Heart left ventricle (tissue), 16 donors: ENCODE measurements at regions not wholly inside any gene's neighbourhood (a gene's known extent, or its start where the extent isn't known, plus 50 kb on each side); places are given as distances from the start of the nearest gene placed in this dataset.
A peak's percentile ranks its signal among the peaks of the same experiment; 100 is the strongest.

Source experiments
- ATAC-seq, 4 donors: fragments of 200-7000 bp; cut with Tn5 transposase; one replicate each; pipeline ENCODE4 v1.9.1; 2020 to 2022; ENCODE audit warnings: moderate library complexity in 4 of 4, mild to moderate bottlenecking in 3 of 4, moderate number of reproducible peaks in 1 of 4
- DNase-seq, 5 donors: peaks; one replicate each; pipeline ENCODE4 v3.0.0-alpha.2; 2020
- H3K27ac ChIP-seq, 12 donors: fragments of 200-600 bp; sonication (generic) in 4 of 12; one replicate each; pipeline versions ENCODE4 v1.5.0 to v1.8.0; 2016 to 2022; ENCODE audit warnings: mild to moderate bottlenecking in 2 of 12
- H3K27me3 ChIP-seq, 9 donors: fragments of 200-600 bp; sonication (generic) in 2 of 9; one replicate each; pipeline versions ENCODE4 v1.5.1 to v1.8.0; 2016 to 2022; ENCODE audit warnings: mild to moderate bottlenecking in 3 of 9
- H3K36me3 ChIP-seq, 9 donors: fragments of 200-600 bp; sonication (generic) in 2 of 9; one replicate each; pipeline versions ENCODE4 v1.5.0 to v1.8.0; 2018 to 2022; ENCODE audit warnings: mild to moderate bottlenecking in 2 of 9
- H3K4me1 ChIP-seq, 12 donors: fragments of 200-600 bp; sonication (generic) in 4 of 12; one replicate each; pipeline versions ENCODE4 v1.5.0 to v1.8.0; 2016 to 2022; ENCODE audit warnings: mild to moderate bottlenecking in 3 of 12
- H3K4me3 ChIP-seq, 12 donors: fragments of 200-600 bp; sonication (generic) in 4 of 12; one replicate each; pipeline versions ENCODE4 v1.5.0 to v1.8.0; 2017 to 2022; ENCODE audit warnings: mild to moderate bottlenecking in 9 of 12, moderate library complexity in 4 of 12
- H3K9me3 ChIP-seq, 12 donors: fragments of 200-600 bp; sonication (generic) in 4 of 12; one replicate each; pipeline versions ENCODE4 v1.5.0 to v1.8.0; 2016 to 2022; ENCODE audit warnings: mild to moderate bottlenecking in 1 of 12
- CTCF ChIP-seq, 12 donors: fragments of 200-600 bp; sonication (generic) in 4 of 12; IDR thresholded peaks; one replicate each; pipeline versions ENCODE4 v1.5.0 to v1.8.0; 2018 to 2022; ENCODE audit warnings: antibody characterized with exemption in 12 of 12, mild to moderate bottlenecking in 5 of 12
- POLR2A ChIP-seq, 2 donors: fragments of 450-650 bp; IDR thresholded peaks; one replicate each; pipeline ENCODE4 v1.6.1; 2017; ENCODE audit warnings: antibody characterized with exemption in 2 of 2, mild to moderate bottlenecking in 2 of 2, moderate library complexity in 2 of 2
- WGBS, 4 donors: extraction: QIAGEN DNeasy Blood & Tissue Kit in 2 of 4; methylation state at CpG; one replicate each; pipeline versions ENCODE4 v1.1.5 to v1.1.7; 2013 to 2018; 5-methylcytosine and 5-hydroxymethylcytosine counted together
- intact Hi-C, 10 donors: fragments of 100-400 bp; cut with DNase I; formaldehyde crosslinking; loops; one replicate each; pipeline versions ENCODE4 v1.11.1 to v1.14.2; 2022
- donor health status: ischemic (EF 13 %, LVEDD 7.1; RV severe dilation, severe dysfunction).
- donor health status: healthy with polysubstance abuse.
- donor health status: DM: no; HTN: yes; CAD: no.
- donor health status: DM: no; HTN: no; CAD: no.
- donor health status: ischemic (EF 25% LVEDD 6.9; RV normal size, moderate dysfunction).
- donor health status: ischemic (EF 25% LVEDD 5.7; RV mildly dilated, moderate dysfunction).
- donor health status: healthy.
- donor health status: DM: yes; HTN: yes; CAD: no.
- donor health status: ischemic (EF 35%, LVEDD 5.7; RV mildly dilated, moderate dysfunction).
- donor health status: nonischemic (EF 11% LVEDD 7.7; RV severe dilation, severe dysfunction).
- donor health status: DM: yes; HTN: yes; CAD: no.
- donor health status: PGD.
- donor health status: ischemic (EF 29% LVEDD 5.4; RV normal size, mild dysfunction).
- donor health status: nonischemic (EF 23%, LVEDD 6.1; RV moderate dilation, normal function).

GRCh38 chr14:104249089-104249488 lies 110.7 kb downstream of the KIF26A start:
- ATAC-seq, result no peak
- TF ChIP-seq POLR2A (IDR thresholded peaks at IDR 0.05) (no peak), CTCF (IDR thresholded peaks at IDR 0.05) (no peak)
- Histone ChIP-seq H3K27ac (no peak overlapping the region), H3K4me3 (no peak overlapping the region), H3K4me1 (no peaks in the 10 kb centered on the region), H3K27me3 (no peaks in the 10 kb centered on the region), H3K9me3 (peaks cover 0 to 20% (median 7%) of the 10 kb centered on the region in 12 donors), H3K36me3 (no peaks in the 10 kb centered on the region)
- WGBS, 4 donors, result 91 to 98% (median 97%) methylated on average over 8 to 9 of the region's 9 CpGs
- intact Hi-C loops, result no loop called here
- peak in 1 of 5 donors; percentile 61 for DNase-seq

GRCh38 chr14:104249706-104250105 lies 111.3 kb downstream of the KIF26A start:
- no peak overlapping the region for H3K4me3 ChIP-seq
- H3K27me3 ChIP-seq, result no peaks in the 10 kb centered on the region
- no peaks in the 10 kb centered on the region for H3K4me1 ChIP-seq
- H3K27ac ChIP-seq, result no peak overlapping the region
- ATAC-seq (no peak), DNase-seq (no peak)
- WGBS, 4 donors, result 92 to 99% (median 97%) methylated on average over 5 of the region's 5 CpGs
- H3K9me3 ChIP-seq, result peaks cover 0 to 20% (median 7%) of the 10 kb centered on the region in 12 donors
- intact Hi-C loops, result no loop called here
- H3K36me3 ChIP-seq, result no peaks in the 10 kb centered on the region
- TF ChIP-seq POLR2A (IDR thresholded peaks at IDR 0.05) (no peak), CTCF (IDR thresholded peaks at IDR 0.05) (no peak)

- peaks cover 0 to 16% (median 6%) of the 10 kb centered on the region in 12 donors for H3K9me3 ChIP-seq
- H3K36me3 ChIP-seq, result no peaks in the 10 kb centered on the region
- 90 to 98% (median 93%) methylated on average over 7 to 8 of the region's 8 CpGs for WGBS, 4 donors
- no peak for DNase-seq
- intact Hi-C loops, result no loop called here
- no peak overlapping the region for H3K4me3 ChIP-seq
- TF ChIP-seq CTCF (IDR thresholded peaks at IDR 0.05), result no peak
- TF ChIP-seq POLR2A (IDR thresholded peaks at IDR 0.05), result no peak
- no peaks in the 10 kb centered on the region for H3K4me1 ChIP-seq
- no peak for ATAC-seq
- no peak overlapping the region for H3K27ac ChIP-seq
- no peaks in the 10 kb centered on the region for H3K27me3 ChIP-seq
Measured at GRCh38 chr14:104250175-104250574, 111.8 kb downstream of the KIF26A start.

- no peak for TF ChIP-seq POLR2A (IDR thresholded peaks at IDR 0.05)
- TF ChIP-seq CTCF (IDR thresholded peaks at IDR 0.05), result no peak
- peaks cover 0 to 3% (median 0%) of the 10 kb centered on the region in 9 donors for H3K27me3 ChIP-seq
- H3K9me3 ChIP-seq, result no peaks in the 10 kb centered on the region
- H3K36me3 ChIP-seq, result no peaks in the 10 kb centered on the region
- no peak overlapping the region for H3K27ac ChIP-seq
- no peak for DNase-seq
- 84 to 88% (median 87%) methylated on average over 22 of the region's 22 CpGs for WGBS, 4 donors
- no peak overlapping the region for H3K4me3 ChIP-seq
- no peaks in the 10 kb centered on the region for H3K4me1 ChIP-seq
- no peak for ATAC-seq
- intact Hi-C loops, result no loop called here
Measured at GRCh38 chr14:104252256-104253215, 114.1 kb downstream of the KIF26A start.
